Retinal pigment epithelial cell (primary cell): ENCODE measurements at regions not wholly inside any gene's neighbourhood (a gene's known extent, or its start where the extent isn't known, plus 50 kb on each side); places are given as distances from the start of the nearest gene placed in this dataset.

Source experiments
- DNase-seq: peaks from one replicate; pipeline ENCODE4 v3.0.0-alpha.2; 2010; ENCODE audit warnings: low read depth
- H3K4me3 ChIP-seq: 2 replicates; pipeline ENCODE4 v1.5.1; 2011; ENCODE audit warnings: mild to moderate bottlenecking, low read length, control low read depth, moderate library complexity
- CTCF ChIP-seq: conservative IDR thresholded peaks from 2 replicates; pipeline ENCODE4 v1.5.1; 2011; ENCODE audit warnings: low read depth, low read length, control low read depth, inconsistent platforms

GRCh38 chr22:48645766-48646165 lies 1181.9 kb downstream of the BRD1 start:
- no peak overlapping the region for H3K4me3 ChIP-seq
- no peak for DNase-seq
- TF ChIP-seq CTCF = no peak

- no peak for TF ChIP-seq CTCF
- DNase-seq = no peak
- H3K4me3 ChIP-seq = no peak overlapping the region
These were observed 1182.7 kb downstream of the BRD1 start for GRCh38 chr22:48644997-48645396.

- DNase-seq = no peak
- TF ChIP-seq CTCF = no peak
- no peak overlapping the region for H3K4me3 ChIP-seq
These were observed 1183.6 kb downstream of the BRD1 start for GRCh38 chr22:48644108-48644507.

- TF ChIP-seq CTCF = no peak
- no peak for DNase-seq
- no peak overlapping the region for H3K4me3 ChIP-seq
These were observed 1184.5 kb downstream of the BRD1 start for GRCh38 chr22:48643066-48643731.

GRCh38 chr22:48642550-48642949 lies 1185.1 kb downstream of the BRD1 start:
- no peak for TF ChIP-seq CTCF
- no peak for DNase-seq
- H3K4me3 ChIP-seq = no peak overlapping the region

- no peak overlapping the region for H3K4me3 ChIP-seq
- no peak for DNase-seq
- TF ChIP-seq CTCF = no peak
These were observed 1185.7 kb downstream of the BRD1 start for GRCh38 chr22:48641906-48642475.
